H9 (cell line): ENCODE measurements at regions not wholly inside any gene's neighbourhood (a gene's known extent, or its start where the extent isn't known, plus 50 kb on each side); places are given as distances from the start of the nearest gene placed in this dataset.

Source experiments
- DNase-seq: peaks from one replicate; pipeline ENCODE4 v3.0.0-alpha.2; 2017
- H2AFZ ChIP-seq: one replicate; pipeline ENCODE4 v1.6.1; 2013; ENCODE audit warnings: mild to moderate bottlenecking, low read length, control low read depth, moderate library complexity
- H2AK5ac ChIP-seq: 2 replicates; pipeline ENCODE4 v1.6.1; 2013; ENCODE audit warnings: low read length, control low read depth, mixed read lengths; ENCODE audit not compliant: insufficient read length
- H2BK120ac ChIP-seq: one replicate; pipeline ENCODE4 v1.6.1; 2013; ENCODE audit warnings: low read depth, mild to moderate bottlenecking, low read length, control low read depth, inconsistent platforms; ENCODE audit not compliant: poor library complexity, severe bottlenecking
- H2BK12ac ChIP-seq: 2 replicates; pipeline ENCODE4 v1.6.1; 2013; ENCODE audit warnings: low read length, control low read depth, mixed read lengths, low read depth; ENCODE audit not compliant: insufficient read length
- H2BK15ac ChIP-seq: 2 replicates; pipeline ENCODE4 v1.6.1; 2013; ENCODE audit warnings: low read depth, low read length, control low read depth
- H2BK20ac ChIP-seq: one replicate; pipeline ENCODE4 v1.6.1; 2013; ENCODE audit warnings: low read depth, mild to moderate bottlenecking, low read length, control low read depth, inconsistent platforms; ENCODE audit not compliant: poor library complexity, severe bottlenecking
- H2BK5ac ChIP-seq: 2 replicates; pipeline ENCODE4 v1.6.1; 2013; ENCODE audit warnings: low read length, control low read depth, mixed read lengths; ENCODE audit not compliant: insufficient read length
- H3K14ac ChIP-seq: 2 replicates; pipeline ENCODE4 v1.6.1; 2013; ENCODE audit warnings: low read length, control low read depth; ENCODE audit not compliant: insufficient read depth
- H3K18ac ChIP-seq: 2 replicates; pipeline ENCODE4 v1.6.1; 2013; ENCODE audit warnings: low read depth, mild to moderate bottlenecking, mixed read lengths, low read length, control low read depth; ENCODE audit not compliant: insufficient read length
- H3K23ac ChIP-seq: 2 replicates; pipeline ENCODE4 v1.6.1; 2013; ENCODE audit warnings: low read length, control low read depth, mixed read lengths, low read depth; ENCODE audit not compliant: insufficient read length
- H3K23me2 ChIP-seq: 2 replicates; pipeline ENCODE4 v1.6.1; 2013; ENCODE audit warnings: low read depth, mild to moderate bottlenecking, mixed read lengths, low read length, control low read depth; ENCODE audit not compliant: insufficient read length, poor library complexity, severe bottlenecking
- H3K27ac ChIP-seq: 2 replicates; pipeline ENCODE4 v1.5.1; 2013; ENCODE audit warnings: low read length, control low read depth, mixed read lengths, low read depth; ENCODE audit not compliant: insufficient read length
- H3K27me3 ChIP-seq: 2 replicates; pipeline ENCODE4 v1.6.1; 2013; ENCODE audit warnings: low read length, control low read depth, inconsistent platforms; ENCODE audit not compliant: insufficient read depth
- H3K4ac ChIP-seq: 2 replicates; pipeline ENCODE4 v1.6.1; 2013; ENCODE audit warnings: low read depth, mild to moderate bottlenecking, control low read depth, inconsistent platforms, low read length, moderate library complexity
- H3K4me1 ChIP-seq: 2 replicates; pipeline ENCODE4 v1.6.1; 2013; ENCODE audit warnings: low read length, control low read depth, inconsistent platforms; ENCODE audit not compliant: insufficient read depth
- H3K4me2 ChIP-seq: 2 replicates; pipeline ENCODE4 v1.6.1; 2013; ENCODE audit warnings: low read length, control low read depth, mixed read lengths; ENCODE audit not compliant: insufficient read length, insufficient read depth
- H3K56ac ChIP-seq: 2 replicates; pipeline ENCODE4 v1.6.1; 2013; ENCODE audit warnings: low read depth, mild to moderate bottlenecking, mixed read lengths, low read length, control low read depth; ENCODE audit not compliant: insufficient read length
- H3K79me1 ChIP-seq: 2 replicates; pipeline ENCODE4 v1.6.1; 2013; ENCODE audit warnings: low read depth, mild to moderate bottlenecking, moderate library complexity, low read length, control low read depth, inconsistent platforms; ENCODE audit not compliant: insufficient read depth, poor library complexity, severe bottlenecking
- H3K79me2 ChIP-seq: 2 replicates; pipeline ENCODE4 v1.6.1; 2013; ENCODE audit warnings: low read length, control low read depth, inconsistent platforms; ENCODE audit not compliant: insufficient read depth
- H3K9ac ChIP-seq: 2 replicates; pipeline ENCODE4 v1.6.1; 2013; ENCODE audit warnings: low read length, control low read depth, mixed read lengths; ENCODE audit not compliant: insufficient read length; ENCODE audit errors: extremely low read depth
- H3K9me3 ChIP-seq: one replicate; pipeline ENCODE4 v1.6.1; 2013; ENCODE audit warnings: low read depth, low read length, inconsistent platforms; ENCODE audit not compliant: control insufficient read depth
- H3T11ph ChIP-seq: one replicate; pipeline ENCODE4 v1.6.1; 2013; ENCODE audit warnings: mild to moderate bottlenecking, low read length, control low read depth, inconsistent platforms
- H4K20me1 ChIP-seq: one replicate; pipeline ENCODE4 v1.6.1; 2013; ENCODE audit not compliant: control insufficient read depth, insufficient read length, insufficient read depth
- H4K5ac ChIP-seq: 2 replicates; pipeline ENCODE4 v1.6.1; 2013; ENCODE audit warnings: low read depth, mild to moderate bottlenecking, mixed read lengths, low read length, control low read depth; ENCODE audit not compliant: insufficient read length
- H4K8ac ChIP-seq: replicated peaks from 2 replicates; pipeline ENCODE4 v1.6.1; 2013; ENCODE audit warnings: low read length, control low read depth, mixed read lengths, low read depth; ENCODE audit not compliant: insufficient read length
- H4K91ac ChIP-seq: 2 replicates; pipeline ENCODE4 v1.6.1; 2013; ENCODE audit warnings: low read depth, mild to moderate bottlenecking, moderate library complexity, mixed read lengths, low read length, control low read depth; ENCODE audit not compliant: insufficient read length
- H3K27ac Mint-ChIP-seq, 3 experiments: 2 replicates in 2 of 3; 3 replicates in 1 of 3; pipeline ENCODE4 v1.8.0; 2020 to 2021; ENCODE audit warnings: mixed read lengths in 3 of 3, mild to moderate bottlenecking in 1 of 3, moderate library complexity in 1 of 3
- H3K27me3 Mint-ChIP-seq: 2 replicates; pipeline ENCODE4 v1.8.0; 2021; ENCODE audit warnings: low read depth, mild to moderate bottlenecking, moderate library complexity, mixed read lengths
- H3K36me3 Mint-ChIP-seq, 3 experiments: 2 replicates in 2 of 3; 3 replicates in 1 of 3; pipeline ENCODE4 v1.8.0; 2020 to 2021; ENCODE audit warnings: low read depth in 3 of 3, mixed read lengths in 3 of 3; ENCODE audit not compliant: insufficient read depth in 1 of 3
- H3K4me1 Mint-ChIP-seq, 2 experiments: 2 replicates each; pipeline ENCODE4 v1.8.0; 2020; ENCODE audit warnings: mixed read lengths in 2 of 2
- H3K4me3 Mint-ChIP-seq, 2 experiments: 2 replicates in 1 of 2; 3 replicates in 1 of 2; pipeline ENCODE4 v1.8.0; 2020 to 2021; ENCODE audit warnings: mild to moderate bottlenecking in 2 of 2, mixed read lengths in 2 of 2, moderate library complexity in 1 of 2
- H3K9me3 Mint-ChIP-seq, 2 experiments: 2 replicates in 1 of 2; 3 replicates in 1 of 2; pipeline ENCODE4 v1.8.0; 2020; ENCODE audit warnings: mild to moderate bottlenecking in 2 of 2, mixed read lengths in 2 of 2, moderate library complexity in 1 of 2
- CTCF ChIP-seq: fragments of 200-600 bp; sonication (generic); conservative IDR thresholded peaks from 3 replicates; pipeline ENCODE4 v1.8.0; 2021; ENCODE audit warnings: antibody characterized with exemption, mild to moderate bottlenecking
- WGBS: extraction: QIAGEN DNeasy Blood & Tissue Kit; methylation state at CpG from one replicate; pipeline ENCODE4 v1.1.7; 2013; ENCODE audit warnings: missing lambda C conversion rate, low lambda C conversion rate, mixed read lengths; ENCODE audit not compliant: insufficient read length; ENCODE audit errors: extremely low coverage; 5-methylcytosine and 5-hydroxymethylcytosine counted together

- Histone ChIP-seq H3K4ac (no peak overlapping the region), H2BK12ac (no peak overlapping the region), H3K4me1 (peaks cover 3% of the 10 kb centered on the region; the same call in 1 of the 2 replicates), H3T11ph (no peak overlapping the region), H4K8ac (no peak overlapping the region), H3K79me2 (no peaks in the 10 kb centered on the region), H3K23me2 (no peaks in the 10 kb centered on the region), H2BK15ac (no peak overlapping the region), H3K4me2 (no peak overlapping the region), H3K14ac (no peak overlapping the region), H3K9ac (no peak overlapping the region), H2BK5ac (no peak overlapping the region), H3K27ac (no peak overlapping the region), H3K79me1 (no peaks in the 10 kb centered on the region), H2BK120ac (no peak overlapping the region), H4K20me1 (no peaks in the 10 kb centered on the region), H4K91ac (no peak overlapping the region), H3K56ac (no peak overlapping the region), H3K18ac (no peak overlapping the region), H2BK20ac (no peak overlapping the region), H3K9me3 (no peaks in the 10 kb centered on the region), H2AFZ (no peak overlapping the region), H3K27me3 (no peaks in the 10 kb centered on the region), H3K23ac (no peak overlapping the region), H2AK5ac (no peak overlapping the region), H4K5ac (no peak overlapping the region)
- WGBS = no CpG with 5 or more reads among the region's 7 CpGs
- DNase-seq = no peak
- Mint-ChIP-seq H3K36me3 (peaks cover 0 to 4% (median 0%) of the 10 kb centered on the region in 3 experiments; a peak in 2 of 7 replicates), H3K27me3 (no peaks in the 10 kb centered on the region), H3K4me3 (no peak overlapping the region), H3K27ac (no peak overlapping the region; a peak in 1 of 7 replicates), H3K4me1 (peaks cover 11 to 18% of the 10 kb centered on the region in 2 experiments), H3K9me3 (peaks cover 0 to 3% of the 10 kb centered on the region in 2 experiments; a peak in 2 of 5 replicates)
- TF ChIP-seq CTCF = no peak
Observed at GRCh38 chr20:54355631-54356280, 119.6 kb upstream of the DOK5 start.
